ENCODE measurements at regions not wholly inside any gene's neighbourhood (a gene's known extent, or its start where the extent isn't known, plus 50 kb on each side); places are given as distances from the start of the nearest gene placed in this dataset.

DNA sequence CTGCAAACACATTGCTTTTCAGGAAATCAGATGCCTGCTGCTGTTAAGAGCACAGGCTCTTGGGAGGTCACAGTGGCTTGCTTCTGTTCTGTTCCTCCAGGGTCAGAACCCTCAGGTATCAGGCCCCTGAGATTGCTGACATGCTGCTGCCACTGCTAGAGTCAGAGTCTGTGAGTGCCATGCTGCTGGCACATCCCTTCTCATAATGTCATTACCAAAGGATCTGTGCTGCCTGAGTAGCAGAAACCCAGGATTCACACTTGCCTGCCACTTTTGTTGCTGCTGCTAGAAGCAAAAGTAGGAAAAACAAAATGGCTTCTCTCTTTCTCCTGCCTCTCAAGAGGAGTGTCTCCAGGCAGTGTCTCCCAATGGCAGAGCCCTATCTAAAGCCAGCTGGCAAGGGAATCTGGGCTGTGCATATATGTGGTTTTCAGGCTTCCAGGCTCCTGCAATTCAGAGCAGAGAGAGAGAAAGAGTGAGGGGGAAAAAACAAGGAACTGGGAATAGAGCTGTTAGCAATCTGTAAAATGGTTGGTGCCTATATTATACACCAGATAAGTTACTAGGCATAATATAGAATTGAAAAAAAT lies 180.3 kb downstream of the MYCN start:
- TF ChIP-seq ZSCAN16 (tag by site-specific recombination; IDR thresholded peaks at IDR 0.05) (no peak), CTCF (tag by site-specific recombination; IDR thresholded peaks at IDR 0.05) (no peak), ZNF544 (tag by site-specific recombination; IDR thresholded peaks at IDR 0.05) (no peak), SCRT1 (tag by site-specific recombination; IDR thresholded peaks at IDR 0.05; ENCODE audit: borderline replicate concordance) (no peak), ZBTB8A (tag by site-specific recombination; IDR thresholded peaks at IDR 0.05) (no peak), HOXA7 (CRISPR knock-in tag; IDR thresholded peaks at IDR 0.05; ENCODE audit: borderline replicate concordance) (no peak), KLF17 (tag by site-specific recombination; IDR thresholded peaks at IDR 0.05) (no peak), TCF7L2 (IDR thresholded peaks at IDR 0.05; ENCODE audit: borderline replicate concordance, low read depth, low read length) (no peak)
